ENCODE measurements at regions not wholly inside any gene's neighbourhood (a gene's known extent, or its start where the extent isn't known, plus 50 kb on each side); places are given as distances from the start of the nearest gene placed in this dataset.

DNA sequence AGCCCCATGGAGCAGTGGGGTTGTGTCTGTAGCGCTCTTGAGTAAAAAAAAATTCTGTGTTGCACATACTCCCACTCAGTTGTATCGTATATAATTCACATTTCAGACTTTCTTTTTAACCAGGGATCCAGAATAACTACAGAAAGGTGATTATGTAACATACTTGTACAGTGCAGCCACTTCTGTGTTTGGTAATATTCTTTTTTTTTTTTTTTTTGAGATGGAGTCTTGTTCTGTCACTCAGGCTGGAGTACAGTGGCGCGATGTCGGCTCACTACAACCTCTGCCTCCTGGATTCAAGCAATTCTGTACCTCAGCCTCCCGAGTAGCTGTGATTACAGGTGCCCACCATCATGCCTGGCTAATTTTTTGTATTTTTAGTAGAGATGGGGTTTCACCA, 82.4 kb upstream of the MACF1 start:
- TF ChIP-seq ZFX (IDR thresholded peaks at IDR 0.05; ENCODE audit: borderline replicate concordance), result no peak
- TF ChIP-seq, protein P1, sequence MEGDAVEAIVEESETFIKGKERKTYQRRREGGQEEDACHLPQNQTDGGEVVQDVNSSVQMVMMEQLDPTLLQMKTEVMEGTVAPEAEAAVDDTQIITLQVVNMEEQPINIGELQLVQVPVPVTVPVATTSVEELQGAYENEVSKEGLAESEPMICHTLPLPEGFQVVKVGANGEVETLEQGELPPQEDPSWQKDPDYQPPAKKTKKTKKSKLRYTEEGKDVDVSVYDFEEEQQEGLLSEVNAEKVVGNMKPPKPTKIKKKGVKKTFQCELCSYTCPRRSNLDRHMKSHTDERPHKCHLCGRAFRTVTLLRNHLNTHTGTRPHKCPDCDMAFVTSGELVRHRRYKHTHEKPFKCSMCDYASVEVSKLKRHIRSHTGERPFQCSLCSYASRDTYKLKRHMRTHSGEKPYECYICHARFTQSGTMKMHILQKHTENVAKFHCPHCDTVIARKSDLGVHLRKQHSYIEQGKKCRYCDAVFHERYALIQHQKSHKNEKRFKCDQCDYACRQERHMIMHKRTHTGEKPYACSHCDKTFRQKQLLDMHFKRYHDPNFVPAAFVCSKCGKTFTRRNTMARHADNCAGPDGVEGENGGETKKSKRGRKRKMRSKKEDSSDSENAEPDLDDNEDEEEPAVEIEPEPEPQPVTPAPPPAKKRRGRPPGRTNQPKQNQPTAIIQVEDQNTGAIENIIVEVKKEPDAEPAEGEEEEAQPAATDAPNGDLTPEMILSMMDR (IDR thresholded peaks at IDR 0.05), result no peak

DNA sequence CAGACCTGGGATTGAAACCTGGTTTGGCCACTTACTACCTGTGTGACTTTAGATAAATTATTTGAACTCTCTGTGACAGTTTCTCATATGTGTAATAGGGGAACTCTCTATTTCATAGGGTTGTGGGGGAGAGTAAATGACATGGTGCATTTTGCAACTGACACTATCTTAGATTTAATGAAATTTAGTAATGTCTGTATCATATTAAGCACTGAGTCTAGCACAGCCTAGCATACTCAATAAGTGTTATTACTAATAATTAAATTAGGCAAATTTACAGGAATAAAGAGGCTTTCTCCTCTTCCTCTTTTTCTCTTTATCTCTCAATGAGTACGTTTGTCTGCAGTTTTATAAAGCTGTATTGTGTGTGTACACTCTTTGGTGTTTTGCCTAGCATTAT, 80.2 kb upstream of the MACF1 start:
- H3K27ac ChIP-seq, result no peak overlapping the region
- TF ChIP-seq ZFX (IDR thresholded peaks at IDR 0.05; ENCODE audit: borderline replicate concordance), result no peak
- TF ChIP-seq, protein P1 (IDR thresholded peaks at IDR 0.05), result no peak

More for the DNA sequence above, 82.4 kb upstream of the MACF1 start:
- H3K27ac ChIP-seq, result no peak overlapping the region

DNA sequence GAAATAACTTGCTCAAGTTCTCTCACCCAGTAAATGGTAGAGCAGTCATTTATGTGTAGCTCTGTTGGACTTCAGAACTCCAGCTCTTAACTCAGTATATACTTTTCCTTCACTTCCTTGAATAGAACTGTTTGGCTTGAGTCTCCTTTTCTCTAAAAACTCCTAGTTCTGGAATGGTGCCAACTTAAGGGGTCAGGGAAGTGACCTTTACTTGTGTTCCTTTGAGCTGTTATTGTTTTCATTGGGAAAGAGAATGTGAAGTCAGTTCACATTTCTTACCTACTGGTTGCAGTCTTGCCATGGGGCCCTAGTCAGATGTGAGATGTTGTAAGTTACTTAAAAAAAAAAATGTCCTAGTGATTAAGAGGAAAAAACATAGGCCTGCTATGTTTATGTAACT, 77.0 kb upstream of the MACF1 start:
- no peak overlapping the region for H3K27ac ChIP-seq

DNA sequence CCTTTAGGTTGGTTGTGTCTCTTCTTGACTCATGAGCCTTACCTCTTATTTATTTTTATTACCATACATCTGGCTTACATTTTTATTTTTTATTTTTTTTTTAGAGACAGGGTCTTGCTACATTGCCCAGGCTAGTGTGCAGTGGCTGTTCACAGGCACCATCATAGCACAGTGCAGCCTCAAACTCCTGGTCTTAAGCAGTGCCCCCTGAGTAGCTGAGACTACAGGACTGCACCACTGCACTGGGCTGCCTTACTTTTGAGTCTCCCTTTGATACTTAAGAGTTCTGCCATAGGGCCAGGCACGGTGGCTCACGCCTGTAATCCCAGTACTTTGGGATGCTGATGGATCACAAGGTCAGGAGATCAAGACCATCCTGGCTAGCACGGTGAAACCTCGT, 76.4 kb upstream of the MACF1 start:
- TF ChIP-seq, protein P1 (IDR thresholded peaks at IDR 0.05), result no peak
- H3K27ac ChIP-seq, result no peak overlapping the region

More for the DNA sequence above, 77.0 kb upstream of the MACF1 start:
- TF ChIP-seq ZFX (IDR thresholded peaks at IDR 0.05; ENCODE audit: borderline replicate concordance), result no peak
- TF ChIP-seq, protein P1 (IDR thresholded peaks at IDR 0.05), result no peak

DNA sequence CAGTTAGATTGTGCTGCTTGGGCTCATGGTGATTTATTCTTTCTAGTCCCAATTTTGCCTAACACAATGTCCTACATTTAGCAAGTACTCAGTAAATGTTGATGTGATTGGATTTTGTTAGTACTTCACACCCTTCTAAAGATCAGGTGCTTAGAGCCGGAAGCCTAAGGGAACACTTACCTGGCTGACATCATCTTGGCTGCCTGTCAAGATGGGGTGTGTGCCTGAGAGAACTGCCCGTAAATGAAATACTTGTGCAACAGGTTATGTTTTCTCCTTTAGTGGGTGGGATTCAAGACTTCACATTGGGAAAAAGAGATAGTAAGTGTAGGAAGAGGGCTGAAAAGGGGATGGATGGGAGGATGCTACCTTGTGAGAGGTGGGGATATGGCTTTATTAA, 75.5 kb upstream of the MACF1 start:
- peak overlapping the region; percentile 47 for H3K27ac ChIP-seq
- TF ChIP-seq ZFX (IDR thresholded peaks at IDR 0.05; ENCODE audit: borderline replicate concordance), result no peak
- TF ChIP-seq, protein P1 (IDR thresholded peaks at IDR 0.05), result no peak

DNA sequence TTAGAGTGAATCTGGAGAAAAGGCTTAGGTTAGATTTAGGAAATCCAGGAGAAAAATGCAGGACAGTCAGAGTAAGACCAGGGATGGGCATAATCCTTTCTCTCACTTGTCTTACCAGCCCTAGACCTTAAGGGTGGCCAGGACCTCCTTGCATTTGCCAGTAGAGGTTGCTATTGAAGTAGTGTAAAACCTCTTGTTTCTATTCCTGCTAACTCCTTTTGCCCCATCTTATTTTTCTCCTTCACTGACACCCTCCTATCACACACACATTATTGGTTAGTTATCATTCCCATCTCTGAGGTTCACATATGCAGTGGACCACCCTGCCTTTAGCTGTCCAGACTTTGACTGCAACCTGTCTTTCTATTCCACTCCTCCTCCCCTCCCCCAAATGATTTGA, 75.0 kb upstream of the MACF1 start:
- peak overlapping the region; percentile 47 for H3K27ac ChIP-seq
- TF ChIP-seq, protein P1 (IDR thresholded peaks at IDR 0.05), result peak; percentile 22; the same call in 1 of the 2 replicates
- TF ChIP-seq ZFX (IDR thresholded peaks at IDR 0.05; ENCODE audit: borderline replicate concordance), result no peak

DNA sequence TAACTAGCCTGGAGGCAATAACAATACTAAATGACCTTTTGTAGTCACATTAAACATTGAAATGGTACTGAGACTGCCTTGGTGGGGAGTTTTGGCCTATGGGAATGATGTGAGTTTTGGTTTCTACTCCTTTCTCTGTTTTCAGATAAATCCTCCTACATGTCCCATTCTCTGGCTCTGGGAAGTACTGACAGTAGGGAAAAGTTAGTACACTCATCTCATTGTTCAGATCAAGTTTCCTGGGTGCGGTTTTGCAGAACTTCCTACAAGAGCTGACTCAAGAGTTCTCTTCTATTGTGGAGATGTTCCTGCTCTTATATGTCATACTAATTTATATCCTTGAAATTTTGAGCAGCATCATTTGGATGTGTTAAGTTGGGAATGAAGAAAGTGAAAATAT, 74.2 kb upstream of the MACF1 start:
- TF ChIP-seq, protein P1 (IDR thresholded peaks at IDR 0.05), result no peak
- no peak for TF ChIP-seq ZFX (IDR thresholded peaks at IDR 0.05; ENCODE audit: borderline replicate concordance)
- peak overlapping the region; percentile 47; the same call in 1 of the 2 replicates for H3K27ac ChIP-seq

Measured in 22Rv1 (cell line).